HG03565 (cell line): ENCODE measurements at regions not wholly inside any gene's neighbourhood (a gene's known extent, or its start where the extent isn't known, plus 50 kb on each side); places are given as distances from the start of the nearest gene placed in this dataset.
"Not testable (repeated sequence)": the region's sequence is repeated elsewhere in the genome, so short reads cannot be mapped to it uniquely, and the experiment has no call there.

Source experiments
- ATAC-seq: cut with Tn5 transposase; IDR thresholded peaks from one replicate; pipeline ENCODE4 v1.9.1; 2021; ENCODE audit warnings: mild to moderate bottlenecking, moderate library complexity; ENCODE audit not compliant: unreplicated experiment

GRCh38 chr4:138113819-138114400 is 128.2 kb downstream of the SLC7A11 start:
- ATAC-seq, result peak; percentile 5

GRCh38 chr4:138112890-138113289 is 129.3 kb downstream of the SLC7A11 start:
- ATAC-seq, result not testable (repeated sequence)

GRCh38 chr4:138112389-138112788 is 129.8 kb downstream of the SLC7A11 start:
- ATAC-seq, result no peak

GRCh38 chr4:138111462-138112000 is 130.6 kb downstream of the SLC7A11 start:
- ATAC-seq, result no peak

GRCh38 chr4:138110815-138111214 is 131.3 kb downstream of the SLC7A11 start:
- peak; percentile 36 for ATAC-seq

GRCh38 chr4:138107023-138107422 is 135.1 kb downstream of the SLC7A11 start:
- no peak for ATAC-seq

GRCh38 chr4:138105331-138105730 is 136.8 kb downstream of the SLC7A11 start:
- no peak for ATAC-seq

GRCh38 chr4:138104284-138104680 is 137.9 kb downstream of the SLC7A11 start:
- ATAC-seq, result no peak

- no peak for ATAC-seq
These were observed 138.4 kb downstream of the SLC7A11 start for GRCh38 chr4:138103597-138104283.

GRCh38 chr4:138099385-138099784 is 142.8 kb downstream of the SLC7A11 start:
- ATAC-seq, result no peak

GRCh38 chr4:138097912-138098600 is 144.1 kb downstream of the SLC7A11 start:
- peak; percentile 48 for ATAC-seq

- no peak for ATAC-seq
These were observed 145.6 kb downstream of the SLC7A11 start for GRCh38 chr4:138096384-138097062.

GRCh38 chr4:138095378-138095777 is 146.8 kb downstream of the SLC7A11 start:
- no peak for ATAC-seq

- ATAC-seq, result no peak
These were observed 150.1 kb downstream of the SLC7A11 start for GRCh38 chr4:138092060-138092459.

GRCh38 chr4:138090918-138091676 is 151.1 kb downstream of the SLC7A11 start:
- ATAC-seq, result no peak

- peak; percentile 87 for ATAC-seq
These were observed 151.8 kb downstream of the SLC7A11 start for GRCh38 chr4:138090150-138090917.

- ATAC-seq, result no peak
These were observed 153.5 kb downstream of the SLC7A11 start for GRCh38 chr4:138088449-138089208.

- ATAC-seq, result no peak
These were observed 155.0 kb downstream of the SLC7A11 start for GRCh38 chr4:138087066-138087719.
